ENCODE measurements at regions not wholly inside any gene's neighbourhood (a gene's known extent, or its start where the extent isn't known, plus 50 kb on each side); places are given as distances from the start of the nearest gene placed in this dataset.

DNA sequence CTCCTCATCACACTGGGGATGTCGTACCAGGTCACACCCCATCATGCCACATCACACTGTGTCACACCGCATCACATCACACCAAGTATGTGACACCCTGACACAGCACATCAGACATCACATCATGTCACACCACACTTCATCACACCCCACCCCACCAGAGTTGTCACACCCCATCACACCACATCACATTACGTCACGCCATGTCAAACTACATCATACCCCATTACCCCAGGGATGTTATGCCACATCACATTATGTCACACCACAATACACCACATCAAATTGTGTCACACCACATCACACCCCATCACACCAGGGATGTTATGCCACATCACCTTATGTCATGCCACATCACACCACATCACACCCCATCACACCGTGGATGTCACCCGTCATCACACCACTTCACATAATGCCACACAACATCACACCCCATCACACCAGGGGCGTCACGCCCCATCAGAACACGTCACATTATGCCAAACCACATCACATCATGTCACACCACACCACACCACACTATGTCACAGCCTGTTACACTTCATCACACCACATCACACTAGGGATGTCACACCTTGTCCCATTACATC is 133.6 kb downstream of the TMEM121 start:
- TF ChIP-seq POLR2AphosphoS5 (IDR thresholded peaks at IDR 0.05; ENCODE audit: insufficient read depth in 1 of 2, low read depth in 1 of 2) (no peak), POLR2A (IDR thresholded peaks at IDR 0.05) (no peak)
- TF ChIP-seq, protein P1, sequence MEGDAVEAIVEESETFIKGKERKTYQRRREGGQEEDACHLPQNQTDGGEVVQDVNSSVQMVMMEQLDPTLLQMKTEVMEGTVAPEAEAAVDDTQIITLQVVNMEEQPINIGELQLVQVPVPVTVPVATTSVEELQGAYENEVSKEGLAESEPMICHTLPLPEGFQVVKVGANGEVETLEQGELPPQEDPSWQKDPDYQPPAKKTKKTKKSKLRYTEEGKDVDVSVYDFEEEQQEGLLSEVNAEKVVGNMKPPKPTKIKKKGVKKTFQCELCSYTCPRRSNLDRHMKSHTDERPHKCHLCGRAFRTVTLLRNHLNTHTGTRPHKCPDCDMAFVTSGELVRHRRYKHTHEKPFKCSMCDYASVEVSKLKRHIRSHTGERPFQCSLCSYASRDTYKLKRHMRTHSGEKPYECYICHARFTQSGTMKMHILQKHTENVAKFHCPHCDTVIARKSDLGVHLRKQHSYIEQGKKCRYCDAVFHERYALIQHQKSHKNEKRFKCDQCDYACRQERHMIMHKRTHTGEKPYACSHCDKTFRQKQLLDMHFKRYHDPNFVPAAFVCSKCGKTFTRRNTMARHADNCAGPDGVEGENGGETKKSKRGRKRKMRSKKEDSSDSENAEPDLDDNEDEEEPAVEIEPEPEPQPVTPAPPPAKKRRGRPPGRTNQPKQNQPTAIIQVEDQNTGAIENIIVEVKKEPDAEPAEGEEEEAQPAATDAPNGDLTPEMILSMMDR (IDR thresholded peaks at IDR 0.05) = no peak
